Tibial nerve (tissue), 3 donors: ENCODE measurements at regions not wholly inside any gene's neighbourhood (a gene's known extent, or its start where the extent isn't known, plus 50 kb on each side); places are given as distances from the start of the nearest gene placed in this dataset.

Source experiments
- CTCF ChIP-seq, 5 experiments: fragments of 200-600 bp in 3 of 5; fragments of 450-650 bp in 2 of 5; sonication (generic) in 3 of 5; IDR thresholded peaks; one replicate each; pipeline ENCODE4 v1.5.1; 2016 to 2019; ENCODE audit warnings: antibody characterized with exemption in 5 of 5, mild to moderate bottlenecking in 3 of 5, moderate library complexity in 2 of 5
- POLR2A ChIP-seq, 2 donors: fragments of 450-650 bp; IDR thresholded peaks; one replicate each; pipeline ENCODE4 v1.6.1; 2017; ENCODE audit warnings: antibody characterized with exemption in 2 of 2, mild to moderate bottlenecking in 2 of 2, moderate library complexity in 2 of 2

- no peak for TF ChIP-seq CTCF (IDR thresholded peaks at IDR 0.05)
- TF ChIP-seq POLR2A (IDR thresholded peaks at IDR 0.05) = no peak
Observed at GRCh38 chr5:74373076-74373475, 267.5 kb downstream of the ENC1 start.
